OCI-LY3 (cell line): ENCODE measurements at regions not wholly inside any gene's neighbourhood (a gene's known extent, or its start where the extent isn't known, plus 50 kb on each side); places are given as distances from the start of the nearest gene placed in this dataset.
"Not testable (repeated sequence)": the region's sequence is repeated elsewhere in the genome, so short reads cannot be mapped to it uniquely, and the experiment has no call there.

Source experiments
- H2AFZ ChIP-seq: fragments of 200-600, 300-600 bp; shearing (Covaris generic); 2 replicates; pipeline ENCODE4 v1.6.0; 2014; ENCODE audit warnings: antibody characterized with exemption, low read depth, low read length
- H3K27ac ChIP-seq: fragments of 200-600, 300-600 bp; sonication (generic); 2 replicates; pipeline ENCODE4 v1.5.1; 2014; ENCODE audit warnings: mild to moderate bottlenecking, low read length, moderate library complexity, mixed read lengths
- H3K27me3 ChIP-seq: fragments of 200-600, 300-600 bp; sonication (generic); 2 replicates; pipeline ENCODE4 v1.6.1; 2014; ENCODE audit warnings: low read depth, low read length, mixed read lengths
- H3K36me3 ChIP-seq: fragments of 200-600, 300-600 bp; sonication (generic); replicated peaks from 2 replicates; pipeline ENCODE3; 2014; ENCODE audit warnings: low read depth, low read length, mixed read lengths
- H3K4me1 ChIP-seq: fragments of 300-600, 200-600 bp; sonication (generic); 2 replicates; pipeline ENCODE4 v1.6.1; 2014; ENCODE audit warnings: low read length, mixed read lengths
- H3K4me2 ChIP-seq: fragments of 200-600, 300-600 bp; sonication (generic); 2 replicates; pipeline ENCODE4 v1.6.1; 2014; ENCODE audit warnings: low read length, mixed read lengths
- H3K4me3 ChIP-seq: fragments of 300-600, 200-600 bp; sonication (generic); 2 replicates; pipeline ENCODE4 v1.5.1; 2014; ENCODE audit warnings: antibody characterized with exemption, mild to moderate bottlenecking, low read length, moderate library complexity
- H3K79me2 ChIP-seq: fragments of 300-600, 200-600 bp; shearing (Covaris generic); 2 replicates; pipeline ENCODE4 v1.6.1; 2014; ENCODE audit warnings: mild to moderate bottlenecking, low read length, mixed read lengths
- H3K9ac ChIP-seq: fragments of 300-600, 200-600 bp; shearing (Covaris generic); 2 replicates; pipeline ENCODE4 v1.6.0; 2014; ENCODE audit warnings: mild to moderate bottlenecking, low read length, moderate library complexity
- H3K9me3 ChIP-seq: fragments of 200-600, 300-600 bp; shearing (Covaris generic); 2 replicates; pipeline ENCODE4 v1.6.1; 2014; ENCODE audit warnings: low read length, mixed read lengths; ENCODE audit not compliant: insufficient read depth
- H4K20me1 ChIP-seq: fragments of 200-600, 300-600 bp; sonication (generic); 2 replicates; pipeline ENCODE4 v1.6.1; 2016; ENCODE audit warnings: low read length, mixed read lengths; ENCODE audit not compliant: insufficient read depth

GRCh38 chrX:89539150-89539549 is 382.6 kb upstream of the TGIF2LX start:
- H3K9ac ChIP-seq, H3K27me3 ChIP-seq, H4K20me1 ChIP-seq, H3K4me1 ChIP-seq, H3K27ac ChIP-seq, H3K79me2 ChIP-seq, H3K4me2 ChIP-seq, H3K9me3 ChIP-seq, H2AFZ ChIP-seq, H3K4me3 ChIP-seq, H3K36me3 ChIP-seq: not testable (repeated sequence)

- H4K20me1 ChIP-seq, H3K9ac ChIP-seq, H3K27ac ChIP-seq, H3K9me3 ChIP-seq, H3K27me3 ChIP-seq, H3K4me2 ChIP-seq, H2AFZ ChIP-seq, H3K79me2 ChIP-seq, H3K4me3 ChIP-seq, H3K36me3 ChIP-seq, H3K4me1 ChIP-seq: not testable (repeated sequence)
Measured at GRCh38 chrX:89557146-89557545, 364.6 kb upstream of the TGIF2LX start.

- not testable (repeated sequence) for H3K4me3 ChIP-seq, H3K36me3 ChIP-seq, H3K27ac ChIP-seq, H3K4me1 ChIP-seq, H2AFZ ChIP-seq, H3K9ac ChIP-seq, H3K4me2 ChIP-seq, H3K27me3 ChIP-seq, H4K20me1 ChIP-seq, H3K79me2 ChIP-seq, H3K9me3 ChIP-seq
Measured at GRCh38 chrX:89562079-89562478, 359.6 kb upstream of the TGIF2LX start.

- H3K36me3 ChIP-seq, H3K79me2 ChIP-seq, H3K4me2 ChIP-seq, H2AFZ ChIP-seq, H3K9ac ChIP-seq, H4K20me1 ChIP-seq, H3K9me3 ChIP-seq, H3K27me3 ChIP-seq, H3K4me3 ChIP-seq, H3K4me1 ChIP-seq, H3K27ac ChIP-seq: not testable (repeated sequence)
Measured at GRCh38 chrX:89563107-89563506, 358.6 kb upstream of the TGIF2LX start.

GRCh38 chrX:89567787-89568186 is 353.9 kb upstream of the TGIF2LX start:
- not testable (repeated sequence) for H3K27ac ChIP-seq, H3K4me1 ChIP-seq, H3K9me3 ChIP-seq, H3K4me3 ChIP-seq, H3K4me2 ChIP-seq, H3K79me2 ChIP-seq, H2AFZ ChIP-seq, H3K27me3 ChIP-seq, H3K36me3 ChIP-seq, H4K20me1 ChIP-seq, H3K9ac ChIP-seq

GRCh38 chrX:89581868-89582267 is 339.8 kb upstream of the TGIF2LX start:
- H4K20me1 ChIP-seq, H3K27ac ChIP-seq, H3K9me3 ChIP-seq, H3K9ac ChIP-seq, H3K27me3 ChIP-seq, H2AFZ ChIP-seq, H3K36me3 ChIP-seq, H3K4me2 ChIP-seq, H3K4me3 ChIP-seq, H3K4me1 ChIP-seq, H3K79me2 ChIP-seq: not testable (repeated sequence)

- not testable (repeated sequence) for H3K9me3 ChIP-seq, H3K36me3 ChIP-seq, H4K20me1 ChIP-seq, H3K4me2 ChIP-seq, H3K27ac ChIP-seq, H3K79me2 ChIP-seq, H2AFZ ChIP-seq, H3K4me3 ChIP-seq, H3K9ac ChIP-seq, H3K4me1 ChIP-seq, H3K27me3 ChIP-seq
Measured at GRCh38 chrX:89631858-89632257, 289.9 kb upstream of the TGIF2LX start.

- not testable (repeated sequence) for H3K4me2 ChIP-seq, H3K9ac ChIP-seq, H4K20me1 ChIP-seq, H3K27me3 ChIP-seq, H3K4me3 ChIP-seq, H3K36me3 ChIP-seq, H3K4me1 ChIP-seq, H3K9me3 ChIP-seq, H2AFZ ChIP-seq, H3K79me2 ChIP-seq, H3K27ac ChIP-seq
Measured at GRCh38 chrX:89635887-89636286, 285.8 kb upstream of the TGIF2LX start.

GRCh38 chrX:89658662-89659061 is 263.0 kb upstream of the TGIF2LX start:
- not testable (repeated sequence) for H3K27ac ChIP-seq, H3K4me2 ChIP-seq, H3K9ac ChIP-seq, H3K4me1 ChIP-seq, H3K36me3 ChIP-seq, H3K9me3 ChIP-seq, H3K79me2 ChIP-seq, H3K27me3 ChIP-seq, H2AFZ ChIP-seq, H4K20me1 ChIP-seq, H3K4me3 ChIP-seq

GRCh38 chrX:89706481-89706880 is 215.2 kb upstream of the TGIF2LX start:
- not testable (repeated sequence) for H3K27ac ChIP-seq, H3K36me3 ChIP-seq, H3K79me2 ChIP-seq

More at GRCh38 chrX:89706481-89706880, 215.2 kb upstream of the TGIF2LX start:
- not testable (repeated sequence) for H3K4me2 ChIP-seq, H2AFZ ChIP-seq, H3K4me1 ChIP-seq, H3K27me3 ChIP-seq, H3K9ac ChIP-seq, H3K4me3 ChIP-seq, H4K20me1 ChIP-seq, H3K9me3 ChIP-seq
